K562 (cell line): ENCODE measurements at regions not wholly inside any gene's neighbourhood (a gene's known extent, or its start where the extent isn't known, plus 50 kb on each side); places are given as distances from the start of the nearest gene placed in this dataset.

Source experiments
- ATAC-seq: fragments of 200-7000 bp; cut with Tn5 transposase; 3 replicates; pipeline ENCODE4 v1.9.1; 2020; ENCODE audit warnings: moderate library complexity
- BruUV-seq: library from RNA; stranded (reverse); fragments of 400-500 nt; replicated peaks from 2 replicates; lab custom pipeline; 2021; lab: Mats Ljungman, UMichigan
- CTCF ChIA-PET: fragments of 300-600 bp; formaldehyde crosslinking; extraction: SDS; loops from one replicate; lab custom pipeline; 2021; ENCODE audit warnings: low intra/inter-chr PET ratio; lab: Yijun Ruan, JAX
- POLR2A ChIA-PET: fragments of 300-600, 350-650 bp; sonication (Branson Sonifier 250); formaldehyde crosslinking; extraction: SDS; loops from one replicate; lab custom pipeline; 2021; ENCODE audit warnings: antibody characterized with exemption, inconsistent platforms; lab: Yijun Ruan, JAX
- DNase-seq, 4 experiments: peaks; one replicate each; pipeline versions ENCODE4 v3.0.0 to v3.0.0-alpha.2; 2011 to 2018; ENCODE audit warnings: low spot score in 3 of 4, mixed read lengths in 3 of 4; ENCODE audit errors: extremely low read depth in 1 of 4
- FAIRE-seq: peaks from 2 replicates; lab custom pipeline; 2011; peaks lifted over from hg19 to GRCh38; lab: Jason Lieb, UNC
- H2AFZ ChIP-seq: 2 replicates; pipeline ENCODE4 v1.6.0; 2011; ENCODE audit warnings: low read depth, low read length, control low read depth, inconsistent platforms
- H3K27ac ChIP-seq: fragments of 200-600 bp; 3 replicates; pipeline ENCODE4 v1.8.0; 2011; ENCODE audit warnings: low read depth, mild to moderate bottlenecking, control low read depth, inconsistent platforms, low read length, moderate library complexity, mixed read lengths; ENCODE audit errors: extremely low read depth
- H3K27me3 ChIP-seq, 2 experiments: fragments of 300-600 bp in 1 of 2; 2 replicates in 1 of 2; 3 replicates in 1 of 2; pipeline versions ENCODE4 v1.6.0 to v1.8.0; 2011; ENCODE audit warnings: inconsistent platforms in 2 of 2, low read length in 2 of 2, mild to moderate bottlenecking in 1 of 2, mixed read lengths in 1 of 2, moderate library complexity in 1 of 2; ENCODE audit not compliant: control insufficient read depth in 2 of 2, insufficient read depth in 2 of 2
- H3K36me3 ChIP-seq: fragments of 300-600 bp; 3 replicates; pipeline ENCODE4 v1.8.0; 2011; ENCODE audit warnings: mild to moderate bottlenecking, low read length, inconsistent platforms; ENCODE audit not compliant: control insufficient read depth, insufficient read depth
- H3K4me1 ChIP-seq, 2 experiments: fragments of 200-600 bp in 1 of 2; replicated peaks in 1 of 2; 2 replicates in 1 of 2; 3 replicates in 1 of 2; pipeline versions ENCODE4 v1.5.1 to v1.8.0; 2011; ENCODE audit warnings: inconsistent platforms in 2 of 2, low read length in 2 of 2, mild to moderate bottlenecking in 1 of 2, mixed read lengths in 1 of 2, moderate library complexity in 1 of 2; ENCODE audit not compliant: control insufficient read depth in 2 of 2, insufficient read depth in 2 of 2
- H3K4me2 ChIP-seq: 2 replicates; pipeline ENCODE4 v1.6.1; 2011; ENCODE audit warnings: low read length, control low read depth, inconsistent platforms, mixed read lengths; ENCODE audit not compliant: insufficient read depth
- H3K4me3 ChIP-seq: fragments of 200-600 bp; sonication (generic), shearing (Covaris generic); 2 replicates; pipeline ENCODE4 v1.5.1; 2016; ENCODE audit warnings: control low read depth, inconsistent platforms
- H3K79me2 ChIP-seq: fragments of 200-600 bp; 3 replicates; pipeline ENCODE4 v1.8.0; 2011; ENCODE audit warnings: low read length, inconsistent platforms; ENCODE audit not compliant: control insufficient read depth, insufficient read depth
- H3K9ac ChIP-seq, 2 experiments: 2 replicates each; pipeline versions ENCODE4 v1.6.0 to v1.6.1; 2011; ENCODE audit warnings: low read depth in 2 of 2, low read length in 2 of 2, control low read depth in 1 of 2, inconsistent platforms in 1 of 2, mild to moderate bottlenecking in 1 of 2, mixed read lengths in 1 of 2; ENCODE audit not compliant: insufficient read depth in 1 of 2
- H3K9me1 ChIP-seq: one replicate; pipeline ENCODE4 v1.6.0; 2011; ENCODE audit warnings: inconsistent platforms, mild to moderate bottlenecking, low read length, moderate library complexity; ENCODE audit not compliant: control insufficient read depth, insufficient read depth
- H3K9me3 ChIP-seq: replicated peaks from 2 replicates; pipeline ENCODE4 v1.5.1; 2011; ENCODE audit warnings: low read depth, low read length, inconsistent platforms; ENCODE audit not compliant: control insufficient read depth, insufficient read depth
- H4K20me1 ChIP-seq: replicated peaks from 2 replicates; pipeline ENCODE4 v1.6.1; 2011; ENCODE audit warnings: low read length, inconsistent platforms, mixed read lengths; ENCODE audit not compliant: control insufficient read depth, insufficient read depth
- BRD9 ChIP-seq: fragments of 450-650 bp; IDR thresholded peaks from 2 replicates; pipeline ENCODE4 v1.6.1; 2018; ENCODE audit warnings: low read depth; ENCODE audit not compliant: partially characterized antibody
- CBFA2T2 ChIP-seq: fragments of 450-650 bp; conservative IDR thresholded peaks from 2 replicates; pipeline ENCODE4 v1.6.1; 2017; ENCODE audit warnings: mild to moderate bottlenecking
- CBX8 ChIP-seq: fragments of 200-600 bp; sonication (generic); IDR thresholded peaks from 2 replicates; pipeline ENCODE4 v1.6.1; 2012; ENCODE audit warnings: borderline replicate concordance, mixed run types, low read depth, mild to moderate bottlenecking, moderate library complexity, mixed read lengths, low read length, control low read depth, inconsistent platforms; ENCODE audit not compliant: poor library complexity, severe bottlenecking; ENCODE audit errors: extremely low read depth
- ETS2 ChIP-seq: IDR thresholded peaks from 2 replicates; pipeline ENCODE4 v1.6.1; 2016; ENCODE audit warnings: borderline replicate concordance, missing genetic modification characterization, mild to moderate bottlenecking, moderate library complexity, missing compliant biosample characterization; ENCODE audit not compliant: poor library complexity, severe bottlenecking
- JUNB ChIP-seq: fragments of 450-650 bp; formaldehyde crosslinking; conservative IDR thresholded peaks from 2 replicates; pipeline ENCODE4 v1.4.0; 2020; ENCODE audit warnings: mild to moderate bottlenecking
- KAT7 ChIP-seq: sonication (generic); formaldehyde crosslinking; IDR thresholded peaks from 2 replicates; pipeline ENCODE4 v1.8.0; 2022; ENCODE audit warnings: missing genetic modification reagents, mild to moderate bottlenecking, borderline replicate concordance
- MED1 ChIP-seq: sonication (generic); formaldehyde crosslinking; IDR thresholded peaks from 2 replicates; pipeline ENCODE4 v1.8.1; 2023; ENCODE audit warnings: missing genetic modification reagents, borderline replicate concordance
- MEF2D ChIP-seq: conservative IDR thresholded peaks from 2 replicates; pipeline ENCODE4 v1.6.1; 2016; ENCODE audit warnings: low read depth, missing genetic modification characterization, missing compliant biosample characterization
- MYNN ChIP-seq, 2 experiments: sonication (generic); formaldehyde crosslinking in 1 of 2; IDR thresholded peaks; 2 replicates each; pipeline versions ENCODE4 v1.5.0 to v1.6.1; 2016 to 2020; ENCODE audit warnings: antibody characterized with exemption in 1 of 2, missing genetic modification reagents in 1 of 2
- NR3C1 ChIP-seq: sonication (generic); formaldehyde crosslinking; IDR thresholded peaks from 2 replicates; pipeline ENCODE4 v1.8.1; 2022; ENCODE audit warnings: missing genetic modification reagents
- POLR3A ChIP-seq: IDR thresholded peaks from 2 replicates; pipeline ENCODE4 v1.6.1; 2011; ENCODE audit warnings: borderline replicate concordance, mild to moderate bottlenecking, moderate library complexity; ENCODE audit not compliant: insufficient read length, insufficient read depth; ENCODE audit errors: extremely low read depth
- PTBP1 ChIP-seq: fragments of 200-400 bp; formaldehyde crosslinking; IDR thresholded peaks from 2 replicates; pipeline ENCODE4 v1.6.1; 2017; ENCODE audit warnings: low read depth, low read length
- RBM25 ChIP-seq: fragments of 200-400 bp; formaldehyde crosslinking; IDR thresholded peaks from 2 replicates; pipeline ENCODE4 v1.6.1; 2018; ENCODE audit warnings: low read length, low read depth, moderate library complexity; ENCODE audit not compliant: severe bottlenecking
- SIN3B ChIP-seq: fragments of 450-650 bp; IDR thresholded peaks from 2 replicates; pipeline ENCODE4 v1.6.1; 2017; ENCODE audit warnings: low read depth, mild to moderate bottlenecking, moderate library complexity
- TCF15 ChIP-seq: fragments of 250-450 bp; sonication (Bioruptor Pico); IDR thresholded peaks from 2 replicates; pipeline ENCODE4 v1.8.0; 2022; ENCODE audit warnings: moderate library complexity, mild to moderate bottlenecking, inconsistent platforms
- XRCC3 ChIP-seq: fragments of 450-650 bp; IDR thresholded peaks from 2 replicates; pipeline ENCODE4 v1.6.1; 2017; ENCODE audit warnings: mild to moderate bottlenecking, moderate library complexity
- XRCC5 ChIP-seq: fragments of 200-400 bp; formaldehyde crosslinking; IDR thresholded peaks from 2 replicates; pipeline ENCODE4 v1.6.1; 2017; ENCODE audit warnings: low read depth, mild to moderate bottlenecking, low read length
- ZEB2 ChIP-seq: fragments of 450-650 bp; IDR thresholded peaks from 2 replicates; pipeline ENCODE4 v1.6.1; 2016
- ZZZ3 ChIP-seq: fragments of 450-650 bp; IDR thresholded peaks from 2 replicates; pipeline ENCODE4 v1.6.1; 2016; ENCODE audit warnings: antibody characterized with exemption, mild to moderate bottlenecking, moderate library complexity
- WGBS: fragments of 100-300 bp; shearing (Covaris generic); methylation state at CpG from one replicate; pipeline ENCODE4 v1.1.6; 2016; ENCODE audit warnings: low coverage, mixed read lengths; ENCODE audit not compliant: insufficient coverage; ENCODE audit errors: missing lambda C conversion rate; 5-methylcytosine and 5-hydroxymethylcytosine counted together
- in situ Hi-C: fragments of 300-500 bp; cut with MboI; formaldehyde crosslinking; loops from 4 replicates; pipeline ENCODE4 v1.15.0; 2018; ENCODE audit warnings: inconsistent platforms, mixed read lengths
- intact Hi-C: fragments of 100-400 bp; cut with micrococcal nuclease; formaldehyde crosslinking; loops from 2 replicates; pipeline ENCODE4 v1.14.2; 2022
- TF ChIP-seq, protein P1 (sequence below): fragments of 450-650 bp; formaldehyde crosslinking; IDR thresholded peaks from 2 replicates; pipeline ENCODE4 v1.4.0; 2020; ENCODE audit warnings: mild to moderate bottlenecking, moderate library complexity
- TF ChIP-seq, protein P2 (sequence below): fragments of 250-450 bp; sonication (Bioruptor Pico); IDR thresholded peaks from 2 replicates; pipeline ENCODE4 v1.4.0; 2020

GRCh38 chr4:182105416-182105815 is 137.8 kb upstream of the TENM3 start (continued):
- TF ChIP-seq TCF15 (CRISPR knock-in tag) (no peak), MYNN (IDR thresholded peaks at IDR 0.05) (no peak), MYNN (CRISPR knock-in tag; IDR thresholded peaks at IDR 0.05) (no peak)

- TF ChIP-seq CBX8 (no peak), ZEB2 (no peak), MED1 (no peak), XRCC3 (no peak), NR3C1 (no peak), POLR3A (no peak), SIN3B (no peak), PTBP1 (no peak), CBFA2T2 (no peak), MEF2D (tag) (no peak), KAT7 (CRISPR knock-in tag) (no peak), BRD9 (no peak), JUNB (CRISPR knock-in tag) (no peak), ZZZ3 (no peak), ETS2 (tag) (no peak), RBM25 (no peak), XRCC5 (no peak)
- TF ChIP-seq, protein P1, sequence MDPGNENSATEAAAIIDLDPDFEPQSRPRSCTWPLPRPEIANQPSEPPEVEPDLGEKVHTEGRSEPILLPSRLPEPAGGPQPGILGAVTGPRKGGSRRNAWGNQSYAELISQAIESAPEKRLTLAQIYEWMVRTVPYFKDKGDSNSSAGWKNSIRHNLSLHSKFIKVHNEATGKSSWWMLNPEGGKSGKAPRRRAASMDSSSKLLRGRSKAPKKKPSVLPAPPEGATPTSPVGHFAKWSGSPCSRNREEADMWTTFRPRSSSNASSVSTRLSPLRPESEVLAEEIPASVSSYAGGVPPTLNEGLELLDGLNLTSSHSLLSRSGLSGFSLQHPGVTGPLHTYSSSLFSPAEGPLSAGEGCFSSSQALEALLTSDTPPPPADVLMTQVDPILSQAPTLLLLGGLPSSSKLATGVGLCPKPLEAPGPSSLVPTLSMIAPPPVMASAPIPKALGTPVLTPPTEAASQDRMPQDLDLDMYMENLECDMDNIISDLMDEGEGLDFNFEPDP: no peak
- TF ChIP-seq, protein P2, sequence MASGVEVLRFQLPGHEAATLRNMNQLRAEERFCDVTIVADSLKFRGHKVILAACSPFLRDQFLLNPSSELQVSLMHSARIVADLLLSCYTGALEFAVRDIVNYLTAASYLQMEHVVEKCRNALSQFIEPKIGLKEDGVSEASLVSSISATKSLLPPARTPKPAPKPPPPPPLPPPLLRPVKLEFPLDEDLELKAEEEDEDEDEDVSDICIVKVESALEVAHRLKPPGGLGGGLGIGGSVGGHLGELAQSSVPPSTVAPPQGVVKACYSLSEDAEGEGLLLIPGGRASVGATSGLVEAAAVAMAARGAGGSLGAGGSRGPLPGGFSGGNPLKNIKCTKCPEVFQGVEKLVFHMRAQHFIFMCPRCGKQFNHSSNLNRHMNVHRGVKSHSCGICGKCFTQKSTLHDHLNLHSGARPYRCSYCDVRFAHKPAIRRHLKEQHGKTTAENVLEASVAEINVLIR: no peak
- TF ChIP-seq, all 486 proteins: peak for 0
- BruUV-seq: no TSS peak
- ChIA-PET CTCF (no interaction called here), POLR2A (no interaction called here)
- Histone ChIP-seq H2AFZ (no peak overlapping the region), H3K79me2 (no peaks in the 10 kb centered on the region), H4K20me1 (no peaks in the 10 kb centered on the region), H3K27ac (no peak overlapping the region), H3K9me1 (no peaks in the 10 kb centered on the region), H3K27me3 (no peaks in the 10 kb centered on the region), H3K9me3 (no peaks in the 10 kb centered on the region), H3K9ac (no peak overlapping the region), H3K4me1 (no peaks in the 10 kb centered on the region), H3K4me3 (no peak overlapping the region), H3K4me2 (no peak overlapping the region), H3K36me3 (no peaks in the 10 kb centered on the region)
- DNase-seq (no peak), ATAC-seq (no peak), FAIRE-seq (no peak)
- intact Hi-C loops (no loop called here), in situ Hi-C loops (no loop called here)
- WGBS: 0% methylated on average over 8 of the region's 8 CpGs
These were observed 135.3 kb upstream of the TENM3 start for GRCh38 chr4:182107931-182108330.
